LoVo (cell line): ENCODE measurements at regions not wholly inside any gene's neighbourhood (a gene's known extent, or its start where the extent isn't known, plus 50 kb on each side); places are given as distances from the start of the nearest gene placed in this dataset.
"Not testable (repeated sequence)": the region's sequence is repeated elsewhere in the genome, so short reads cannot be mapped to it uniquely, and the experiment has no call there.

Experiments
- DNase-seq: peaks from one replicate; pipeline ENCODE4 v3.0.0-alpha.2; 2016; ENCODE audit warnings: low spot score

GRCh38 chr2:61675204-61675603 lies 137.0 kb upstream of the XPO1 start:
- no peak for DNase-seq

- peak; percentile 16 for DNase-seq
Measured at GRCh38 chr2:61671561-61672315, 133.6 kb upstream of the XPO1 start.

- peak; percentile 73 for DNase-seq
Measured at GRCh38 chr2:61670591-61671501, 132.7 kb upstream of the XPO1 start.

- DNase-seq: no peak
Measured at GRCh38 chr2:61664190-61664589, 126.0 kb upstream of the XPO1 start.

GRCh38 chr2:61662990-61663389 lies 124.8 kb upstream of the XPO1 start:
- no peak for DNase-seq

- DNase-seq: no peak
Measured at GRCh38 chr2:61660511-61661388, 122.6 kb upstream of the XPO1 start.

GRCh38 chr2:61658841-61659780 lies 121.0 kb upstream of the XPO1 start:
- peak; percentile 63 for DNase-seq

- DNase-seq: not testable (repeated sequence)
Measured at GRCh38 chr2:61649946-61650345, 111.8 kb upstream of the XPO1 start.

GRCh38 chr2:61649021-61649420 lies 110.9 kb upstream of the XPO1 start:
- DNase-seq: no peak

- DNase-seq: no peak
Measured at GRCh38 chr2:61647044-61647443, 108.9 kb upstream of the XPO1 start.

- DNase-seq: no peak
Measured at GRCh38 chr2:61645911-61646310, 107.8 kb upstream of the XPO1 start.

GRCh38 chr2:61643153-61643552 lies 105.0 kb upstream of the XPO1 start:
- not testable (repeated sequence) for DNase-seq

- DNase-seq: no peak
Measured at GRCh38 chr2:61640406-61640805, 102.2 kb upstream of the XPO1 start.

GRCh38 chr2:61639721-61640120 lies 101.6 kb upstream of the XPO1 start:
- DNase-seq: no peak

- no peak for DNase-seq
Measured at GRCh38 chr2:61636686-61637085, 98.5 kb upstream of the XPO1 start.

GRCh38 chr2:61634512-61634911 lies 96.4 kb upstream of the XPO1 start:
- DNase-seq: no peak

- no peak for DNase-seq
Measured at GRCh38 chr2:61633250-61633649, 95.1 kb upstream of the XPO1 start.

GRCh38 chr2:61632276-61633169 lies 94.4 kb upstream of the XPO1 start:
- DNase-seq: no peak

- DNase-seq: no peak
Measured at GRCh38 chr2:61631321-61631720, 93.2 kb upstream of the XPO1 start.

GRCh38 chr2:61626827-61627226 lies 88.7 kb upstream of the XPO1 start:
- no peak for DNase-seq
